HG03196 (cell line): ENCODE measurements at regions not wholly inside any gene's neighbourhood (a gene's known extent, or its start where the extent isn't known, plus 50 kb on each side); places are given as distances from the start of the nearest gene placed in this dataset.
"Not testable (repeated sequence)": the region's sequence is repeated elsewhere in the genome, so short reads cannot be mapped to it uniquely, and the experiment has no call there.

ENCODE experiments used
- ATAC-seq: cut with Tn5 transposase; IDR thresholded peaks from one replicate; pipeline ENCODE4 v1.9.1; 2021; ENCODE audit not compliant: unreplicated experiment

DNA sequence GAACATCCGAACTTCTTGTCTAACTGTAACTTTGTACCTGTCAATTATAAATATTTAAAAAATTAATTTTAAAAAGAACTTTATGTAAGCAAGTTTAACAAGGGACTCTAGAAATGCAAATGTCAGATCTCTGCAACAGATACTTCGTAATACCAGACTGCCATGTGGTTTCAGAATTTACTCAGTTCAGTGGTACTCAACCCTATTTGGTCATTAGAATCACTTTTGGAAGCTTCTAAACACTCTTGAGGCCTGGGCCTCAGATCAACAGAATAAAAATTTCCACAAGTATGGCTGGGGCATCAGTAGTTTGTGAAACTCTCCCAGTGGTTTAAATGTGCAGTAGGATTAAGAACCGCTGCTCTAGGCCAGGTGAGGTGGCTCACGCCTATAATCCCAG is 139.5 kb upstream of the SMYD2 start:
- no peak for ATAC-seq

DNA sequence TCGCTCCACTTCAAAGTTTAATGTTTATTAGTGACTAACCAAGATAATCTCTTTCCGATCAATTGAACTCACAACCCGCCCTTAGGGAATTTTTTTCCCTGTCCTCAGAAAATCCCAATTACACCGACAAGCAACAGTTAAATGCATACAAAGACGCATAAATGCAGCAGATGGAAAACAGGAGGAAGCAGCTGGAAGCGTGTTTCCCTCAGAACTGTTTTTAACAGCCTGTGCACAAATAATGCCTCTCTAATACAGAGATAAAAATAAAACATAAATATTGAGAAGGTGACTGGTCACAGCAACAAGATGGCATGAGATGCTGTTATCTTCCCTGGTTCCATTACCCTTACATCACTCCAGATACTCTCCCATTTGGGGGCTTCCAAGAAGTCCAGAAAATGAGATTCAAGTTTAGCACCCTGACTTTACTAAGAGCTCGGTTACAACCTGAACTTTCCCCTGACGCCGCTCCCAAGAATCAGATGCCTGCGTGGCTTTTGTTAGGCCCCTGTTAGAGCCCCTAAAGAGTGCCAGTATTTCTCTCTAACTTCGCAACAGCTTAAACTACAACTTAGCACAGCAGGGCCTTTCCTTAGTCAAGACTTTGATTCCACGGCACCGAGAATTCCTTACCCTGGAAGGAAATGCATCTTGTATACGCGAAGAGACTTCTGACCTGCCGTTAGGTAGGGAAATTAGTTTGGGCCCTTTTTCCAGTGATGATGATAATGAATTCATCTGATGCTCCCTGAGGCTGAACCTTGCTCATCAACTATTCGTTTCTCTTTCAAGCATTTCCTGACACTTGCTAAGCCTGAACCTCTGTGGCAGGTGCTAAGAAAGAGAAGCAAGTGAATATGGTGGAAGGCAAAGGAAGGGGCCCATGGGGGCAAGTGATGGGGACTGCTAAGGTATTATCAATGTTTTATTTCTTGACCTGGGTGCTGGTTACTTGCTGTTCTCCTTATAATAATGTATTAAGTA is 137.7 kb upstream of the SMYD2 start:
- no peak for ATAC-seq

DNA sequence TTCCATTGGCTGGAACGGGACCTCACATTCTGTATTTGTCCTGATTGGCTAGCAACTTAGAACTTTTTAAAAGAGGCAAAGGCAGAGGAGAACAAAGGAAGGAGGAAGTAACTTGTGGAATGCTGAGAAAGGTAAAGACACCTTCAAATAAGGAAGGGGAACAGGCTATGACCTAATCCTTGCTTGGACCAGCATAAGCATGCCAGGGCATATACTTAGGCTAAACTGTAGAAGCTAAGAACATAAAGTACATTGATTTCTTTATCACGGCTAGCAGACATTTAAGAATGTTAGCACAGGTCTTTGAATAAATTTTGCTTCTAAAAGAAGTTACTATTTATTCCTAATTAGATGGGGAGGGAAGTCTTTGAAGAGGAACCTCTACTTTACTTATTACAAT is 136.4 kb upstream of the SMYD2 start:
- ATAC-seq = not testable (repeated sequence)

DNA sequence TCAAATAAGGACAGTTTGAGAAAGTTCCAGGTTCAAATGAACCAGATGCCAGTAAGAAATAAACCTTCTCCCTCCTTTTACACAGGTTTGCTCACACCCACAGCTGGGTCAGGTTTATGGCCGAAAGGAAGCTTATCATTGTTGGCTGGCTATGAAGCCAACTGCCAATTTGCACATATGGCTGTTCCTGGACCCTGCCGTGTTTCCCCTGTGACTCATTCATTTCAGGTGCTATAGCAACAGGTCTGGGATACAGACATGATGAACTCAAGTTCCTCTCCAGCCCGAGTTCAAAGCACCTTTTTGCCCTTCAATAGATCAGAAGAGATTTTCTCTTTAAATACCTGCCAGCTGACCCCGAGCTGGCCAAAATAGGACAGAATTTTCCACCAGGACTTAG is 134.4 kb upstream of the SMYD2 start:
- no peak for ATAC-seq

DNA sequence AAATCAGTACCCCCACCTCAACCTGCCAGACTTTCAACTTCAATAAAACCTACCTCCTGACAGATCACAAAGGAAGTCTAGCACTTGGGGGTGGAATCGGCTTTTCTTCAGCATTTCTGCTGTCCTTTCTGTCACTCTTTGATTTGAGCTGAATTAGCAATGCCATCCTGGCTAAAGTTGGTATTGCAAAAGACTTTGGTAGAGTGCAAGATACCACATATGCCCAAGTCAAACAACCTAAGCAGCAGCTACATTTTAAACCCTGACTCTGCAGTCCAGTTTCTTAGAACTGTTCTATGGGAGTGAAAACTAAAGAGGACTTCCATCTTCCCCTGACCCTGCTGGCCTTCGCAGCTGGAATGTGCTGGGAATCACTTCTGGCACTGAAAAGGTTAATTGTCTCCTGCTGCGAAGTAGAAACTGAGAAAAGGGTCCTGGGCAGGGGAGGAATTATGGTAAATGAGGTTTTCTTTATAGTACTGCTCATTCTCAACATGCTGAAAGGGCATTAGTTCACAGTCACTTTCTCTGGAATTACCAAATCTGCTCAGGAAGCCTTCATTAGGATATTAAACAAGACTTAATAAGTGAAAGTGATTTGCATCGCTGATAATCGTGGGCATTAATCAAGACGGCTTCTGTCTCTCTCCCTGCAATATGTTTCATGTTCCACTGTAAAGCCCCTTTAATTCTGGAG is 126.2 kb upstream of the SMYD2 start:
- no peak for ATAC-seq

GRCh38 chr1:214155987-214156625 is 124.9 kb upstream of the SMYD2 start:
- ATAC-seq = no peak

DNA sequence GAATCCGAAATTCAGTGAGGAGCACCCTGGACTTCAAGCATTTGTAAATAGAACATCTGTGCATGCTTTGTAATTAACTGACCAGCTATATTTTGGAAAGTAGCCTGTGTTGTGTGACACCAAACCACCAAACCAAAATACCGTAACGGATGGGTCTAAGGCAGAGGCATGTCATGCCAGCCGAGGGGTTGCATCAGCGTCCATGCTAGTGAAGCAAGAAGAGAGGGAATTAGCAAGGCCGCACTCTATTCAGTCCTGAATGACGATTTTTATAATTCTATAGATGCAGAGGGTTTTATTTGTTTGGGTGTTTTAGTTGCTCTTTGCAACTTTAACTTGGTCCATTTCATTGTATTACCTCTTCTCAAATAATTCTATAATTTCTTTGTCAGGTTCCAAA is 116.8 kb upstream of the SMYD2 start:
- ATAC-seq = no peak

GRCh38 chr1:214165850-214166374 is 115.0 kb upstream of the SMYD2 start:
- no peak for ATAC-seq

DNA sequence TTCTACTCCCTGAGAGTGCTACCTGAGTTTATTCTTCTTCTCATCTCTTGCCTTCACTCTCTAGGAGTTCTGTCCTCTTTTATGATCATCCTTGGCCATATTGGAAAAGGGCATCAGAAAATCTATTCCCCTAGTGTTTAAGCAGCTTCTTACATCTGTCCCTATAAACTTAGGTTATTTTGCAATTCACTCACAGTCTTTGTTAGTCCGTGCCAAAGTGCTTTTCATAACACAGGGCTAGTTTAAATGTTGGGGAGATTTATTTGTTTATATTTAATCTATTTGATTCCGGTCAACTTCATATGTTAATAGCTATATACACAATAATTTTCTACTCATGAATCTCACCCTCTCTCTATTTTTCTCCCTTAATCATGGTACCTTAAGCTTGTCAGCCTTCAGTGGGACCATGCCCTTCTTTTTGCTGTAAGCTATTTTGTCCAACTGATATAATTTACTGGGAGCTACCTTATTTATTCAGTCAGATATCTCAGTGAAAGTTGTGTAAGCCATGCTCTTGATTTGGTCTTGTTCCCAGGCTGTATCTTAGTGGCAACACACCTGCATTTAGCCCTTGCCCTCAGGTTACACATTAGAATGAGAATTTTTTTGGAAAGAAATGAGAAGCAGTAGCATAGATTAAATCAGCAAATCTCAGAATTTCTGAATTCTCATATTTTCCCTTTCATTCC is 106.3 kb upstream of the SMYD2 start:
- no peak for ATAC-seq

DNA sequence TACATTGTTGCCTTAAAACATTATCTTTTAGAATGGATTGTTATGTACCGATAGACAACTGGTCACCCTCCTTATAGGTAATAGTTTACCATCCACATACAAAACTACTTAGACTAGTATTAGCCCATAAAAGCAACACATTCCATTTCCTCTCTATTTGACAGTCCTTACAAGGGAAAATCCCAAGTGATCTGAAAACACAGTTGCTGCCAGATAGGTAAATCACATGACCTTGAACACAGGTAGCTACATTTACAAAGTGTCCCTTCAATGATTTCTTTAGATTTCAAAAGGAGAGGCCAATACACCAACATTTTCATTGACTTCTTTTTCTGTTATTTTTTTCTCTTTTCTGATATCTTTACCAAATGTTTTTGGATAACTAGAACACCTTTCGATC is 102.9 kb upstream of the SMYD2 start:
- no peak for ATAC-seq

DNA sequence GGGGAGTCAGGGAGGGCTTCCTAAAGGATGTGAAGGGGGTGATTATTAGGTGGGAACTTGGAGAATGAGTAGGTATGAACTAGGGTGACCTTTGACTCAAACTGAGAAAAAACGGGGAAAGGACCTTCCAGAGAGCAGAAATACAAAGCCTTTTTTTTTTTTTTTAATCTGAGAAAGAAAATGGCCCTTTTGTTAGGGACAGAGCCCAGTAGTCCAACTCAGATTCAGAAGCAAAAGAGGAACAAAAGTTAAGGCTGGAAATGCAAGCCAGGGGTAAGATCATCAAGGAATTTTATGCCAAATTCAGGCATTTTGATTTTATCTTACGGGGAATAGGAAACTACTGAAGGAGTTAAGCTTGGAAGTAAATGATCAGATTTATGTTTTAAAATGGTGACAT is 96.0 kb upstream of the SMYD2 start:
- no peak for ATAC-seq

GRCh38 chr1:214186103-214186824 is 94.7 kb upstream of the SMYD2 start:
- ATAC-seq = no peak

- no peak for ATAC-seq
Measured at GRCh38 chr1:214187121-214187900, 93.6 kb upstream of the SMYD2 start.

GRCh38 chr1:214187933-214188332 is 93.0 kb upstream of the SMYD2 start:
- no peak for ATAC-seq

- ATAC-seq = no peak
Measured at GRCh38 chr1:214188835-214189234, 92.1 kb upstream of the SMYD2 start.

- ATAC-seq = no peak
Measured at GRCh38 chr1:214192825-214193643, 87.9 kb upstream of the SMYD2 start.

DNA sequence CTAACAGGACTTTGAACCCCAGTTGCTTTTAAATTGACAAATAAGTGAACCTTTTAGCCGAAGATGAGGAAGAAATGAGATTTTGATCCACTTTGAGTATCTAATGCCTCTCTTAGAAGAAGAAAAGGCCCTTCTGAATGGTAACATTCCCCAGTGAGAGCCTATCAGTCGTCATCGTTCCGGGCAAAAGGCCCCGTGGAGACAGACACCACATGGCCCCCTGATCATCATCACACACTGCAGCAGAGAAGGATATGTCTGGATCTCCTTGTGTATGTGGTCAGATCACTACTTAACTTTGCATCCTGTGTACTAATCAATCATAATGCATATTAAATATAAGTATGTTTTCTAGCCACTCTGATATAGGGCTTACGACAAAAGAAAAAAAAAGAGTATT is 87.3 kb upstream of the SMYD2 start:
- ATAC-seq = no peak

- ATAC-seq = no peak
Measured at GRCh38 chr1:214198571-214198970, 82.4 kb upstream of the SMYD2 start.

DNA sequence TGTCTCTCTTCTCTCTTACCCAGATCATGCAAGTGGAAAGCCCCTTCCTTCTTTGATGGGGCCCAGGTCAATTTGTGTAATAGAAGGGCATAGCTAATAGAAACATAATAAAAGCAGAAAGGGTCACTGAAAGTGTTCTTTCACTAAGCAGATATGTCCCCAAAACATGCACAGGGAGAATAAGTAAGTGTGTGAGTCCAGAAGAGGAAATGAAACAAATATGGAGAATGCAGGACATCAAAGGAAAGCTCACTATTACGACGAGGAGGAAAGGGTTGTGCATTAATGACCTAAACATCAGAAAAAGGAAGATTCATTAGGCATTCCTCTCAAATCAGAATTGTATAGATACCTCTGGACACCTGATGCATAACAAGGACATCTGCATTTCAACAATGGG is 81.4 kb upstream of the SMYD2 start:
- no peak for ATAC-seq
